H1 (cell line): ENCODE measurements at regions not wholly inside any gene's neighbourhood (a gene's known extent, or its start where the extent isn't known, plus 50 kb on each side); places are given as distances from the start of the nearest gene placed in this dataset.

Source experiments
- BRCA1 ChIP-seq: IDR thresholded peaks from 2 replicates; pipeline ENCODE4 v1.6.1; 2012; ENCODE audit warnings: low read depth, low read length, improper control_type of control experiment
- CEBPB ChIP-seq: IDR thresholded peaks from 2 replicates; pipeline ENCODE4 v1.6.1; 2012; ENCODE audit warnings: low read depth, low read length
- CHD2 ChIP-seq: IDR thresholded peaks from 2 replicates; pipeline ENCODE4 v1.6.1; 2012; ENCODE audit warnings: low read length, improper control_type of control experiment
- E2F6 ChIP-seq: IDR thresholded peaks from 2 replicates; pipeline ENCODE4 v1.6.1; 2012; ENCODE audit warnings: inconsistent platforms
- FOSL1 ChIP-seq: IDR thresholded peaks from 2 replicates; pipeline ENCODE4 v1.6.1; 2011; ENCODE audit warnings: mild to moderate bottlenecking, low read depth, low read length, moderate library complexity; ENCODE audit not compliant: insufficient read depth
- NANOG ChIP-seq: IDR thresholded peaks from 2 replicates; pipeline ENCODE4 v1.6.1; 2011; ENCODE audit warnings: low read length, low read depth, mild to moderate bottlenecking, inconsistent platforms; ENCODE audit not compliant: insufficient read depth, poor library complexity, severe bottlenecking
- SIN3A ChIP-seq, 2 experiments: IDR thresholded peaks in 1 of 2; conservative IDR thresholded peaks in 1 of 2; 2 replicates each; pipeline ENCODE4 v1.6.1; 2011 to 2012; ENCODE audit warnings: low read length in 2 of 2, improper control_type of control experiment in 1 of 2, low read depth in 1 of 2, mild to moderate bottlenecking in 1 of 2
- TEAD4 ChIP-seq: IDR thresholded peaks from 2 replicates; pipeline ENCODE4 v1.6.1; 2012; ENCODE audit warnings: low read depth, low read length, inconsistent platforms, mixed read lengths

- TF ChIP-seq CHD2: no peak
- no peak for TF ChIP-seq SIN3A (conservative IDR thresholded peaks at IDR 0.05 in 1 of 2, IDR thresholded peaks at IDR 0.05 in 1 of 2; ENCODE audit: low read depth in 1 of 2, low read length in 2 of 2)
- TF ChIP-seq FOSL1: no peak
- TF ChIP-seq BRCA1: no peak
- no peak for TF ChIP-seq NANOG
- no peak for TF ChIP-seq TEAD4
- no peak for TF ChIP-seq CEBPB
- no peak for TF ChIP-seq E2F6
These were observed 61.3 kb upstream of the ARX start (continued) for GRCh38 chrX:25076941-25077500.
